ENCODE measurements at regions not wholly inside any gene's neighbourhood (a gene's known extent, or its start where the extent isn't known, plus 50 kb on each side); places are given as distances from the start of the nearest gene placed in this dataset.

- no peak for TF ChIP-seq USF1 (IDR thresholded peaks at IDR 0.05)
- TF ChIP-seq RAD21 (IDR thresholded peaks at IDR 0.05; ENCODE audit: low read depth), result no peak
Observed at GRCh38 chrX:6852121-6852520, 295.4 kb upstream of the STS start.

- no peak for TF ChIP-seq EP300 (IDR thresholded peaks at IDR 0.05; ENCODE audit: borderline replicate concordance)
- TF ChIP-seq TEAD4 (IDR thresholded peaks at IDR 0.05), result no peak
- no peak for TF ChIP-seq NFIC (IDR thresholded peaks at IDR 0.05)
- no peak for TF ChIP-seq EGR1 (IDR thresholded peaks at IDR 0.05)
- TF ChIP-seq TCF12 (IDR thresholded peaks at IDR 0.05; ENCODE audit: low read depth), result no peak
- no peak for TF ChIP-seq MAX (IDR thresholded peaks at IDR 0.05)
- no peak for TF ChIP-seq RAD21 (IDR thresholded peaks at IDR 0.05; ENCODE audit: low read depth)
- TF ChIP-seq CREB1 (IDR thresholded peaks at IDR 0.05; ENCODE audit: low read depth), result no peak
Observed at GRCh38 chrX:6851140-6851539, 296.4 kb upstream of the STS start.

GRCh38 chrX:6849716-6850414 lies 297.6 kb upstream of the STS start:
- no peak for TF ChIP-seq CEBPB (IDR thresholded peaks at IDR 0.05)
- TF ChIP-seq TCF12 (IDR thresholded peaks at IDR 0.05; ENCODE audit: low read depth), result no peak
- TF ChIP-seq USF1 (IDR thresholded peaks at IDR 0.05), result no peak

GRCh38 chrX:6832619-6833018 lies 297.7 kb upstream of the VCX3A start:
- TF ChIP-seq CEBPB (IDR thresholded peaks at IDR 0.05) (no peak), MAX (IDR thresholded peaks at IDR 0.05) (no peak), NFIC (IDR thresholded peaks at IDR 0.05) (no peak), TEAD4 (IDR thresholded peaks at IDR 0.05) (no peak), CREB1 (IDR thresholded peaks at IDR 0.05; ENCODE audit: low read depth) (no peak), ZBTB7A (IDR thresholded peaks at IDR 0.05; ENCODE audit: low read depth) (no peak), FOXM1 (IDR thresholded peaks at IDR 0.05; ENCODE audit: borderline replicate concordance, low read depth) (no peak), USF1 (IDR thresholded peaks at IDR 0.05) (no peak), TCF12 (IDR thresholded peaks at IDR 0.05; ENCODE audit: low read depth) (no peak), EP300 (IDR thresholded peaks at IDR 0.05; ENCODE audit: borderline replicate concordance) (no peak), TAF1 (IDR thresholded peaks at IDR 0.05; ENCODE audit: low read depth) (no peak), YY1 (IDR thresholded peaks at IDR 0.05; ENCODE audit: low read depth) (no peak), REST (IDR thresholded peaks at IDR 0.05; ENCODE audit: low read depth) (no peak), RAD21 (IDR thresholded peaks at IDR 0.05; ENCODE audit: low read depth) (no peak), EGR1 (IDR thresholded peaks at IDR 0.05) (no peak)

- no peak for TF ChIP-seq USF1 (IDR thresholded peaks at IDR 0.05)
- no peak for TF ChIP-seq TEAD4 (IDR thresholded peaks at IDR 0.05)
- TF ChIP-seq TCF12 (IDR thresholded peaks at IDR 0.05; ENCODE audit: low read depth), result no peak
- no peak for TF ChIP-seq ZBTB7A (IDR thresholded peaks at IDR 0.05; ENCODE audit: low read depth)
- no peak for TF ChIP-seq CREB1 (IDR thresholded peaks at IDR 0.05; ENCODE audit: low read depth)
- TF ChIP-seq RAD21 (IDR thresholded peaks at IDR 0.05; ENCODE audit: low read depth), result no peak
- TF ChIP-seq TAF1 (IDR thresholded peaks at IDR 0.05; ENCODE audit: low read depth), result no peak
Observed at GRCh38 chrX:6826856-6827255, 291.9 kb upstream of the VCX3A start.

GRCh38 chrX:6821730-6822129 lies 286.8 kb upstream of the VCX3A start:
- TF ChIP-seq CREB1 (IDR thresholded peaks at IDR 0.05; ENCODE audit: low read depth), result no peak
- TF ChIP-seq EGR1 (IDR thresholded peaks at IDR 0.05), result no peak
- no peak for TF ChIP-seq MAX (IDR thresholded peaks at IDR 0.05)
- TF ChIP-seq TCF12 (IDR thresholded peaks at IDR 0.05; ENCODE audit: low read depth), result no peak
- TF ChIP-seq TAF1 (IDR thresholded peaks at IDR 0.05; ENCODE audit: low read depth), result no peak
- TF ChIP-seq YY1 (IDR thresholded peaks at IDR 0.05; ENCODE audit: low read depth), result no peak
- TF ChIP-seq REST (IDR thresholded peaks at IDR 0.05; ENCODE audit: low read depth), result no peak
- TF ChIP-seq CEBPB (IDR thresholded peaks at IDR 0.05), result no peak
- TF ChIP-seq RAD21 (IDR thresholded peaks at IDR 0.05; ENCODE audit: low read depth), result no peak
- no peak for TF ChIP-seq USF1 (IDR thresholded peaks at IDR 0.05)
- no peak for TF ChIP-seq TEAD4 (IDR thresholded peaks at IDR 0.05)
- TF ChIP-seq EP300 (IDR thresholded peaks at IDR 0.05; ENCODE audit: borderline replicate concordance), result no peak
- TF ChIP-seq FOXM1 (IDR thresholded peaks at IDR 0.05; ENCODE audit: borderline replicate concordance, low read depth), result no peak
- no peak for TF ChIP-seq NFIC (IDR thresholded peaks at IDR 0.05)
- TF ChIP-seq ZBTB7A (IDR thresholded peaks at IDR 0.05; ENCODE audit: low read depth), result no peak
